Fibroblast of the conjunctiva (primary cell): ENCODE measurements at regions not wholly inside any gene's neighbourhood (a gene's known extent, or its start where the extent isn't known, plus 50 kb on each side); places are given as distances from the start of the nearest gene placed in this dataset.

Experiments used
- DNase-seq: peaks from one replicate; pipeline ENCODE4 v3.0.0-alpha.2; 2010; ENCODE audit warnings: low read depth

DNA sequence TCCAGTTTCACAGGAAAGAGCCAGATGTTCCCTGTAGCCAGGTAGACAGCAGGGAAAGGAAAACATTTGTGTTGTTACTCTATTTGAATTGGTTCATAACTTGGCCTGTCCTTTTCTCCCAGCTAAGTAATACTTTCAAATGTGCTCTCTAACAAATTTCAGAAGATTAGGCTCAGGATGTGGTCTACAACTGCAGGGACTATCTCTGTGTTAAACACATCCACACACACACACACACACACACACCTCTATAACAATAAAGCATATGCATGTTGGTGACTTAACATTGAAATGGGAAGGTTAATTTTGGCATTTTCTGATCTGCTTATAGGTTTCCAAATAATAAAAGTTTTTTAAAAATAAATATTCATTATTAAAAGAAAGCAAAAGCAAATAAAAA, 316.0 kb upstream of the ARGLU1 start:
- no peak for DNase-seq

- no peak for DNase-seq
Observed at GRCh38 chr13:106882246-106882645, 314.3 kb upstream of the ARGLU1 start.

GRCh38 chr13:106879806-106880205, 311.9 kb upstream of the ARGLU1 start:
- DNase-seq, result no peak

DNA sequence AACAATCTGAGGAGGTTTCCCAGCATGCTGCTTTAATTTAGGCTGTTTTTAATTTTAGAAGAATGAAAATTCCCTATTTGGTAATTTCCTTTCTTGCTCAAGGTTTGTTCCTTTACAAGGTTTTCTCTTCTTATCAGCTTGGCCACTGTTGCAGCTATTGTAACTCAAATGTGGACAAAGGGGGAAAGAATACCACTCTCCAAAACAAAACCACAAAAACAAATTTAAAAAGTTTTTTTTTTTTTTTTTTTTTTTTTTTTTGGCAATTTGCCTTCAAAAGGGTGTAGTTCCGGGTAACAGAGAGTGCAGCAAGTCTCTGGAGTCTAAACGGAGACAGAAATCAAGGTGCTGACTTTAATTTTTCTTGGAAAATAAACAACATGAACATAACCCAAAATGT, 306.4 kb upstream of the ARGLU1 start:
- no peak for DNase-seq

DNA sequence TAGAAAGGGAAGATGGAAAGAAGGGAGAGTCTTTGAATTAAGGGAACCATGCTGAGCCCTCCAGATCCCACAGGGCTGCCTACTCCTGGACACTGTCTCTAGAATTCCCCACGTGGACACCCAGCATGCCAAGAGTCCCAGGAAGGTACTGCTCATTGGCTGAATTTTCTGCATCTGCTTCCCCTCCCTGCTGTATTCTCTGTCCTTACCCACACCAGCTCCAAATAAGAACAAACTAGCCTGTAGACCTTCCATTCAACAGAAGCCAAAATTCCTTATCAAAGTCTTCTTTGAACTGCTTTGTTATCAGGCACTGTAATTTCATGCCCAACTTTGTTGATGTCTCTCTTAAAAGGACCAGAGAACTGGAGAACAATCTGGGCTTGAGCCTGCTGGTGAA, 305.9 kb upstream of the ARGLU1 start:
- no peak for DNase-seq

DNA sequence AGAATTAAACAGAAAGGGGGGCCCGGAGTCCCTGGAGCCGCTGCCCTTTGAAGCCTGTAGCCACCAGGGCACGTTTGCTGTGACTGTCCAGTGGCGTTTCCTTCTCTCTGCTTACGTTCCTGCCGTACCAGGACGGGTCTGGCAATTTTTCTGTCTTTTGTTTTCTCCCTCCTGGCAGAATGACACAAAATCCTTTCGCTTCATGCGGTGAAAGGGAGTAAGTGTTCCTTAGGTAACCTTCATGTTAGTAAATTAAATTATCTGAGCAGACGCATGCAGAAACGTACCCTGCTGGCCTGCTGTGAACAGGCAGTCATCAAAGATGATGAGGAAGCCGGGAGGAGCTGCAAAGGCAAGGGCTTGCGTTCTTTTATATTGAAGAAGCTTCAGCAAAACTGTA, 299.3 kb upstream of the ARGLU1 start:
- no peak for DNase-seq

GRCh38 chr13:106865716-106866440, 297.9 kb upstream of the ARGLU1 start:
- DNase-seq, result no peak

- no peak for DNase-seq
Observed at GRCh38 chr13:106859533-106859904, 291.6 kb upstream of the ARGLU1 start.

DNA sequence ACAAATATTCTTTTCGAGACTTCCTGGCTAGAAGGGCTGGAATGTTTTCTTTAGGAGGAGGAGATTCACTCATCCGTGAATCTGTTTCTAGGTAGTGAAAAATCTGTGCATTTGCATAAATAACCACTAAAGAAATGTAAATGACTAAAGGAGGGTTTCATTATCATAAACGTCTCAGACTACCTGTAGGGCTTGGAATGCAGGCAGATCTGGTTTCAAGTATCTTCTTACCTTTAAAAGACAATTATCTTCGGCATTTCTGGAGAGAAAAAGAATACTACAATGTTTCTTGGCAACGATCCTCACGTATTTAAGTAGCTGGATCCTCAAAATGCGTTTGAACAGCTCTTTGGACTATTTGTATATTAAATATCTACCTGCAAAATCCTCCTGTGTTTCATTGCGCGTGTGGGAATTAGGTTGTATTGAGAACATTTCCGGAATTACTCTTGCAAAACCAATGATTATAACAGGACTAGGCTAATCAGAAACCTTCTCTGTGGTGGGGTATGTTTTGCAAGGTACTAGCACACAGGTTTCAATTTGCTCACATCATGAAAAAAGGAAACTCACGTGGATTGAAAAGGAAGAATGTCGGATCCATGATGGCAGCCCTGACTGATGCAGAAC, 291.1 kb upstream of the ARGLU1 start:
- DNase-seq, result no peak

GRCh38 chr13:106852436-106852835, 284.5 kb upstream of the ARGLU1 start:
- DNase-seq, result no peak

DNA sequence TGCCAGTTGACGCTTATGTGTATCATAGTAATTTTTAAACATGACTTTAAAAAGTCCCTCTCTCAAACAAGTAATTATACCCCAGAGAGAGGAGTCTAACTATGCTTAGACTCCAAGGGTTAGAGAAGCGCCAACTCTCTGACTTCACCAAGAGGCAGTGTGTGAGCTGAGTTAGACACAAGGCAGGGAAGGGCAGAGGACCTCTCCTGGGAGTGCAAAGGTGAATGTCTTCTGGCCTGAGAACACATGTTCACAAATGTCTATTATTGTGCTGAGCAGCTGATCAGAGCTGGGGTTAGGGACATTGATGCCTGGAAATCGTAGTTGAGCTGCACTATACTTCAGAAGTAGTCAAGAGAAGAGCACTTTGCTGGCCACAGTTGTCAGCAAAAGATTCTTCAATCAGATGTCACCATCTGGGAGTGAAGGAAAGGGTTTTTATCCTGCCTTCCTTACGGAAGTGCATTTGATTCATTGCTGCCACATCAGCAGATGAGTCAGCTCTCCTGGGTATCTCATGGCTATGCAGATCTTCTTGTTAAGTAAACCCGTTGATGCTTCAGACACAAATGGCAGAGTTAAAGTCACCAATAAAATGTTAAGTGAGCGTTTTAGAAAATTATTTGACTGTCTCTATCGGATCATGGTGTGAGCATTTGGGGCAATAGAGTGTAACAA, 283.2 kb upstream of the ARGLU1 start:
- DNase-seq, result no peak

DNA sequence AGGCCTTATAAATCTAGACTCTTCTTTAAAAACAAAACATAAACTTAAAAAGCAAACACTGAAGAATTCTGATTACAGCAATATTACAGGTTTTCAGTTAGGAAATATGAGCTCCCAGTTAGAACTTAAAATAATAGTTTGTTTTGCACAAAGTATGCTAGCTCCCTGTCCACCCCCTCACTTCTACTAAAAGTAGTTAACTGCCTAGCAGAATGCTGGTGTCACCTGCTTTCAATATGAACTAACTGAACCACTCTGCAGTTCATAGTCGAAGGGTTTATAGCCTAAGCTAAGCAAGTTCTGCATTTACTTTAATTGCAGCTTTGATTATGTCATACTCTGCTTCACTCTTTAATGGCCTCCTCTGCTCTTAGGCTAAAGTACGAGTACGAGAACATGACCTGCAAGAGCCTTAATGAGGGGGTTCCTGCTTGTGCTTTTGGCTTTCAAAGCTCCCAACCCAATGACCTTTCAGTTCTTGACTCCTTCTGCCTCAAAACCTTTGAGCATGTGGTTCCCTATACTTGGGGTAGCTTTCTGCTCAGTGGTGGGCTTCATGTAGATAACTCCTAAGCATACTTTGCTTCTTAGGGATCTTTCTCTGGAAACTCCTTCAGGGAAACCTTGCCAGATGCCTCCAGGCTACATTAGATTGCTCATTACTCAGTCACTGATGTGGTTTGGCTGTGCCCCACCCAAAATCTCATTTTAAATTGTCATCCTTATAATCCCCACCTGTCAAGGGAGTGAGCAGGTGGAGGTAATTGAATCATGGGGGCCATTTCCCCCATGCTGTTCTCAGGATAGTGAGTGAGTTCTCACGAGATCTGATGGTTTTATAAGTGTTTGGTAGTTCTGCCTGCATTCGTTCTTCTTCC, 278.9 kb upstream of the ARGLU1 start:
- no peak for DNase-seq

DNA sequence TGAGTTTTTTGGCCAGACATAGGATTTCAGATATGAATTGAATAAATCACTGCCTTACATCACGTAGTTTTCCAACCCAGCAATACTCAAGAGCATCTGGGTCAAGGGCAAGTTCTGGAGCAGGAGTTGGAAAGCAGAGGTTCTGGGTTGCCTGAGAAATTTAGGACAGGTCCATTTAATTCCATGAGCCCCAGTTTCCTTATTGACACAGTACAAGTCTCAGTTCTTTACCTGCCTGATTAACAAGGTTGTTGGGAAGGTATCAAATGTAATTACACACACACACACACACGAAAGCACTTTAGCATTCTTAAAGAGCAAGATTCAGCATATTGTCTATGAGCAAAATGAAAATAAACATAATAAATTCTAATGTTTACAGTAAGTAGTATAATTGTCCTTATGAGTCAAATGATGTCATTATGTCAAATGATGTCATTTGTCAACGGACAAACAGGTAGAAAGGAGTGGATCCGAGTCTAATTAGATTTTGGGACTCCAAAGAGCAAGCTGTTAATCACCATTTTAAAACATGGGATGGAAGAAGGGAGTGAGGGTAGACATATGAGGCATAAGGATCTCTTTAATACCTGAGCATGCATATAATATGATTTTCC, 268.4 kb upstream of the ARGLU1 start:
- DNase-seq, result no peak

DNA sequence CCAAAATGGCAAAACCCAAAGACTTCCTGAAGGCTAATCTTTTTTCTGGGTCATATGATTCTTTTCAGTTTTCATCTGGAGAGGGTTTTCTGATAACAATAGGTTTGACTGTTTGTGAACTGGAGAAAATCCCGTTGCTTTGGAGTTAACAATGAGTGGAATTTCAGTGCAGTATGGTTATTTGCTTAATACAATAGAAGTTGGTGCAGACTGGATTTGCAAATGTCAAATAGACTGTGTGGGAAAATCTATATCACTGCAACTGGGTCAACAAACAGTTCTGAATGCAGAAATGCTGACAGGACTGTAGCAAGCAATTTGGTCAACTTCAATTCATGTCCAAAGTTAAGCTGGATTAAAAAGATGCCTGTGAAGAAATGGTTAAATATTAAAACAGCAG, 267.5 kb upstream of the ARGLU1 start:
- no peak for DNase-seq

DNA sequence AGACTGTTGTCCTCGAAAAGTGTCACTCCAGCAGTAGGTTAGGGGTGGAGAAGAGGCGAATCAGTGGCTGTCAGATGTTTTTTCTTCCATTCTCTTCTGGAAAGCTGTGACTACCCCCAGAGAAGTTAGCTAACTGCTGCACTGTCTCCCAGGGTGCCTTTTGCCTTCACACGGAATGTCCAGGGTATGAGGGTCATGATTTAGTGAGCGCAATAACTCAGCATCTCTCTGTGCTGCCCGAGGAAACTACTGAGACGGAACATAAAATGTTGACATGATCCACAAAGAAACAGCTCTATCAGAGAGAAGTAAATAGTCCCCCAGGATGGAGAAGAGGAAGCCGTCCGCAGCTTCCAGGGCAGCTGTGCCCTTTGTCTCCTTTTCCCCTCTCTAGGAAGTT, 254.0 kb upstream of the ARGLU1 start:
- no peak for DNase-seq

GRCh38 chr13:106819413-106820180, 251.7 kb upstream of the ARGLU1 start:
- no peak for DNase-seq

- DNase-seq, result no peak
Observed at GRCh38 chr13:106818971-106819370, 251.0 kb upstream of the ARGLU1 start.

DNA sequence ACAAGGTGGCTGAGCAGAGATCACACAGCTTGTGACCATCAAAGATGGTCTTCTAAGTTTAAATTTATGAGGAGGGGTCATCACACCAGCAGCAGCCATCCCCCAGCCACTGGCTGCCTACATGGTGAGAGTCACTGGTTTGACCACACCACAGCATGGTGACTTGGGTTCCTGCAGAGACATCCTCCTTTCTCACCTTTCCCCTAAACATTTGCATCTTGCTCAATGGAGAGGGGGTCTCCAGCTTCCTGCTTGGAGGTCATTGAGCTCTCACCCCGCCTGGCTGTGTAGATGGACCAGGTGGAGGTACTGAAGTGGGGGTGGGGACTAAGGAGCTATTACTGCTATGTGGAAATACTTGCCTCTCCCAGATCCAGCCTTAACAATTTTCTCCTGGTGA, 247.6 kb upstream of the ARGLU1 start:
- DNase-seq, result no peak

DNA sequence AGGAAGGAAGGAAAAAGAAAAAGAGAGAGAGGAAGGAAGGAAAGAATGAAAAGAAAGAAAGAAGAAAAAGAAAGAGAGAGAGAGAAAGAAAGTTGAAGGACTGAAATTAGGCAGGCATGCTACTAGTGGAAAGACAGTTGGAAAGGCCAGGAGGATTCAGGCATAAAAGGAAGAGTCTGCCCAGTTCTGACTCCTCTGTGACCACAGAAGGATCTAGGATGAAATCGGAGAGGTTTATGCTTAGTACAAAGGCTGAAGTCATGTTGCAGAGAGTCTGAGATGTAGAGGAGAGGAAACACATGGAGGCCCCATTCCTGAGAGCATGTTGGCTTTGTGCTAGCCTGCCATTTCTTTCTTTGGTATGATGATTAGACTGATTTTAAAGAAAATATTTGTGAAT, 246.5 kb upstream of the ARGLU1 start:
- DNase-seq, result no peak

DNA sequence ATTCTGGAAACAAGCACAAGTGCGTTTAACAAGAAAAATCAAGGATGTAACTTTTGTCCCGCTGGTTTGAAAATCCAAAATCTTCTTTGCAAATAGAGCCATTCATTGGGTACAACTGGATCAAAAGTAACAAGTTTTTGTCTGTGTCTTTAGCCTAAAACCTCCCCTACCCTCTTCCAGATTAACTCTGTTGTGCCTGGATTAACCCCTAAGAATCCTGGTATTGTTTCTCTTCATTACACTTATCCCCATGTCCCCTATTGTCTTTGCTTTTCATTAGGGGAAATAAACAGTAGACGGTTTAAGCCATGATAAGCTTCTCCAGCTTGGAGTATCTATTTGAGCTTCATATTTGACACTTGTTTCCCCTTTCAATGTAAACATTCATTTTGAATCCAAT, 242.1 kb upstream of the ARGLU1 start:
- no peak for DNase-seq

DNA sequence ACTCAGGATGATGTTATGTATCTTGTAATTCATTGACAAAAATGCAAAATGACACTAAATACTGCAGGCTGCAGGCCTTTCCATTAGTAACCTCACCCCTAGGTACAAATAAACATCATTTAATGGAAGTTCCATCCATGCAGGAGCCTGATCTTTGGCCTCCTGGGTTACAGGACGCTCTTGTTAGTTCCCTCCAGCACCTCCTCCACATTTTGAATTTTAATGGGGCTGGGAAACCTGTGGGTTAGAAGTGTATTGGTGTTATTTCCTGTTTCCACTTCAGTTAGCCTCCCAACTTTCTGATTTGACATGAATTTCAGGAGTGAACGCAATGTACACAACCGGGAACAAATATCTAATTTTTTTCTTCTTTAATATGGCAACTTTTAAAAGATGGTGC, 237.1 kb upstream of the ARGLU1 start:
- DNase-seq, result no peak
